Tibial artery (tissue), 4 donors: ENCODE measurements at regions not wholly inside any gene's neighbourhood (a gene's known extent, or its start where the extent isn't known, plus 50 kb on each side); places are given as distances from the start of the nearest gene placed in this dataset.
A peak's percentile ranks its signal among the peaks of the same experiment; 100 is the strongest.

Experiments
- DNase-seq, 2 donors: peaks; one replicate each; pipeline ENCODE4 v3.0.0-alpha.2; 2019
- H3K27ac ChIP-seq, 2 donors: fragments of 200-600 bp; sonication (generic) in 1 of 2; 1 replicate in 1 of 2; 2 replicates in 1 of 2; pipeline ENCODE4 v1.5.1; 2018 to 2019; ENCODE audit warnings: mild to moderate bottlenecking in 1 of 2
- H3K27me3 ChIP-seq, 2 donors: fragments of 200-600 bp; sonication (generic) in 1 of 2; one replicate each; pipeline versions ENCODE4 v1.5.1 to v1.6.0; 2016 to 2019
- H3K36me3 ChIP-seq, 3 donors: fragments of 200-600 bp; sonication (generic) in 2 of 3; one replicate each; pipeline ENCODE4 v1.5.1; 2016 to 2019; ENCODE audit warnings: mild to moderate bottlenecking in 2 of 3
- H3K4me1 ChIP-seq, 4 donors: fragments of 200-600 bp; sonication (generic) in 2 of 4; 1 replicate in 3 of 4; 2 replicates in 1 of 4; pipeline ENCODE4 v1.5.1; 2016 to 2019
- H3K4me3 ChIP-seq, 2 donors: fragments of 200-600 bp; sonication (generic) in 1 of 2; 1 replicate in 1 of 2; 2 replicates in 1 of 2; pipeline ENCODE4 v1.5.1; 2018 to 2019; ENCODE audit warnings: mild to moderate bottlenecking in 2 of 2
- H3K9me3 ChIP-seq, 3 donors: fragments of 200-600 bp; sonication (generic) in 1 of 3; one replicate each; pipeline ENCODE4 v1.5.1; 2016 to 2019
- intact Hi-C: fragments of 100-400 bp; cut with DNase I; formaldehyde crosslinking; loops from one replicate; pipeline ENCODE4 v1.15.0; 2023; ENCODE audit warnings: low total_unique reads
- TF ChIP-seq, protein P1 (sequence below), 2 experiments: fragments of 200-600 bp in 1 of 2; fragments of 450-650 bp in 1 of 2; IDR thresholded peaks; one replicate each; pipeline ENCODE4 v1.5.1; 2017 to 2019; ENCODE audit warnings: antibody characterized with exemption in 2 of 2, mild to moderate bottlenecking in 1 of 2, moderate library complexity in 1 of 2

DNA sequence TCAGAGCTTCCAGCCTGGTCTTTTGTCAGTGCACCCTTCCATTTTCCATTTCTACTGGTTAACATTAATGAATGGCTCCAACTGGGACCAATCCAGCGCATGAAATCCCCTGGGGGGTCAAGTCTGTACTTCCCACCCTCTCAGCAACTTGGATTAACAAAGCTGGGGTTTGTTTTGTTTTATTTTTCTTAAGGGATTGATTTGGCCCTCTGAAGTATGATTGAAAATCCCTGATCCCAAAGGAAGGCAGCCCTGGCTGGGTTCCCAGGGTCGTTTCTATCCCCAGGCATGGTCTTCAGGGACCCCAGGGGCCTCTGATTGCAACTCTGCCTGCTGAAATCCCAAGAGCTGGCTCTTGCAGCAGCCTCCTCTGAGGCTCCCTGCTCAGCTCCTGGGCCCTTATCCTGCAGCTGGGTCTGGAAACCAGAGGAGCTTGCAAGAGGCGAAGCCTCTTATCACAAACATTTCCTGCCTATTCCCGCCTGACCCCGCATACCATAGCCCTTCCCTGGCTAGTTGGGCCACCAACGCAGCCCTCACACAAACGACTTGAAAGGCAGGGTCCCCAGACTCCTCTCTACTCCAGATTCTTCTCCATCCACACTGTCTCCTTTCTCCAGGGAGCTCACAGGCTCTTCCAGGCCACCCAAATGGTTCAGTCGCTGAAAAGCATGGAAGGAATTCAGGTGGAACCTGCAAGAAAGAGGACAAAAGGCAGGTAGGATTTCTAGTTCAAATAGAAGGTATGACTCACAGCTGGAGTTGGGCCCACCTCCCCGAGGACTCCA, 109.7 kb upstream of the PKDCC start:
- TF ChIP-seq, protein P1, sequence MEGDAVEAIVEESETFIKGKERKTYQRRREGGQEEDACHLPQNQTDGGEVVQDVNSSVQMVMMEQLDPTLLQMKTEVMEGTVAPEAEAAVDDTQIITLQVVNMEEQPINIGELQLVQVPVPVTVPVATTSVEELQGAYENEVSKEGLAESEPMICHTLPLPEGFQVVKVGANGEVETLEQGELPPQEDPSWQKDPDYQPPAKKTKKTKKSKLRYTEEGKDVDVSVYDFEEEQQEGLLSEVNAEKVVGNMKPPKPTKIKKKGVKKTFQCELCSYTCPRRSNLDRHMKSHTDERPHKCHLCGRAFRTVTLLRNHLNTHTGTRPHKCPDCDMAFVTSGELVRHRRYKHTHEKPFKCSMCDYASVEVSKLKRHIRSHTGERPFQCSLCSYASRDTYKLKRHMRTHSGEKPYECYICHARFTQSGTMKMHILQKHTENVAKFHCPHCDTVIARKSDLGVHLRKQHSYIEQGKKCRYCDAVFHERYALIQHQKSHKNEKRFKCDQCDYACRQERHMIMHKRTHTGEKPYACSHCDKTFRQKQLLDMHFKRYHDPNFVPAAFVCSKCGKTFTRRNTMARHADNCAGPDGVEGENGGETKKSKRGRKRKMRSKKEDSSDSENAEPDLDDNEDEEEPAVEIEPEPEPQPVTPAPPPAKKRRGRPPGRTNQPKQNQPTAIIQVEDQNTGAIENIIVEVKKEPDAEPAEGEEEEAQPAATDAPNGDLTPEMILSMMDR (IDR thresholded peaks at IDR 0.05) = no peak
- Histone ChIP-seq H3K9me3 (no peaks in the 10 kb centered on the region), H3K36me3 (no peaks in the 10 kb centered on the region), H3K4me1 (peaks cover 0 to 56% (median 19%) of the 10 kb centered on the region in 4 donors), H3K27ac (peak overlapping the region in 1 of 2 donors; percentile 32), H3K4me3 (no peak overlapping the region), H3K27me3 (no peaks in the 10 kb centered on the region)
- DNase-seq = no peak
- intact Hi-C loops = no loop called here

DNA sequence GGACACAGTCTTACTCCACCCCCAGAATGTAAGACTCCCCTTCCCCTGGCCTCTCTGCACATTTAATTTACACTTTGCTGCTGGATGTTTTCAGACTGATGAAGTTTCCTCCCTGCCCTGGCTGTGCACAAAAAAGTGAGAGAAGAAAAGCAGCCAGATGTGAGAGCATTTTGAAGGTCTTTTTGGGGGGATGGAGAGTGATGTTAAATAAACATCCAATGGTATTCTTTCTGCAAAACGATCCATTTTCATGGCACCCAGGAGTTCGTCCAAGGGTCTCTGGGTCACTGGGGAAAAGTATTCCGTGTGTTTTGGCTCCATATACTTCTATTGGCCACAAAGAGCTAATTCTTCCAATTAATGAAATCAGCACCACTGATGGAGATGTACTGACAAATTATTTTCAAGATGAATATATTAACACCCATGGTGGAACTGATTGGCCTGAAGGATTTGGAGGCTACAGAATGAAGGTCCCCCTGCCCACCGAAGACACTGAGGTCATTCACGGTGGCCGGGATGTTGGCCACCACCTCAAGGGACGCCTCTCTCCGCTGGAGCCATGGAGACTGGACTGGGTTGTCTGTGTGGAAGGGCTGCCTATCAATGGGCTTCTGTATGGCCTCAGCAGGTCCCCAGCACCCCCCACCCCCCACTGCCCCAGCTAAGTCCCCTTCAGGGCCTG, 107.6 kb upstream of the PKDCC start:
- TF ChIP-seq, protein P1 (IDR thresholded peaks at IDR 0.05) = no peak
- Histone ChIP-seq H3K27me3 (no peaks in the 10 kb centered on the region), H3K4me1 (peaks cover 0 to 60% (median 11%) of the 10 kb centered on the region in 4 donors), H3K27ac (peak overlapping the region in 1 of 2 donors; percentile 52), H3K9me3 (no peaks in the 10 kb centered on the region), H3K36me3 (no peaks in the 10 kb centered on the region), H3K4me3 (no peak overlapping the region)
- intact Hi-C loops = no loop called here
- peak in 1 of 2 donors; percentile 10 for DNase-seq

DNA sequence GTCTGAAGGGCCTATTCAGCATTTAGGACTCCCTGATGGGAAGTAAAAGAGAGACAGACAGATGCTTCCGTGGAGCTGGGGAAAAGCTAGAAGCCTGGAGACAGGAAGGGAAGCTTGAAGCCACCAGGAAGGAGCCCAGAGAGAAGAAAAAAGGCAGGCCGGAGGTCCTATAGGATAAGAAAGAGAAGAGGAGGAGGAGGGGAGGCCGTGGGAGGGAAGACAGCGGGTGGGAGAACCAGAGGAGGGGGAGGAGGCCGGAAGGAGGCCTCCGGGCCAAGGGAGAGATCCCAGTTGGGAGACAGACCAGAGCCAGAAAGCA, 107.1 kb upstream of the PKDCC start:
- peak overlapping the region in 1 of 2 donors; percentile 52 for H3K27ac ChIP-seq
- intact Hi-C loops = no loop called here
- no peaks in the 10 kb centered on the region for H3K36me3 ChIP-seq
- H3K9me3 ChIP-seq = no peaks in the 10 kb centered on the region
- peak in 1 of 2 donors; percentile 59 for DNase-seq
- no peak overlapping the region for H3K4me3 ChIP-seq
- H3K27me3 ChIP-seq = no peaks in the 10 kb centered on the region
- peaks cover 0 to 65% (median 11%) of the 10 kb centered on the region in 4 donors for H3K4me1 ChIP-seq
- TF ChIP-seq, protein P1 (IDR thresholded peaks at IDR 0.05) = no peak

DNA sequence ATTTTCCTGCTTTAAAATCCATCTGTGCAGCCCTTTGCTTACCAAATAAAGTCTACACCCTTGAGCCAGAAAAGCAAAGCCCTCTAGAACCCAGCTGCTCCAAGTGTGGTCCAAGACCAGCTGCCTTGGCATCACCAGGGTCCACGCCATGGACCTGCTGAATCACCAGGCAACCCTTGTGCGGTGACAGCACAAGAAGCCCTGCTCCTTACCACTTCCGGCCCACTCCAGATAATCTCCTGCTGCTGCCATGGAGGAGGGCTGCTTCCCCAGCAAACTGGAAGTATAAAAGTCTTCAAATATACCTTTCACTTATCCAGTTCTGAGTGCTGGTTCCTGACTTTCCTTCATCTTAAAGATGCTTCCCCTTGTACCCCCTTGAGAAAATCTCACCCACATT, 106.0 kb upstream of the PKDCC start:
- Histone ChIP-seq H3K9me3 (no peaks in the 10 kb centered on the region), H3K4me1 (peaks cover 0 to 67% (median 12%) of the 10 kb centered on the region in 4 donors), H3K4me3 (no peak overlapping the region), H3K27me3 (no peaks in the 10 kb centered on the region), H3K27ac (peak overlapping the region in 1 of 2 donors; percentile 7), H3K36me3 (no peaks in the 10 kb centered on the region)
- intact Hi-C loops = no loop called here
- peak in 1 of 2 donors; percentile 65 for DNase-seq
- TF ChIP-seq, protein P1 (IDR thresholded peaks at IDR 0.05) = no peak

DNA sequence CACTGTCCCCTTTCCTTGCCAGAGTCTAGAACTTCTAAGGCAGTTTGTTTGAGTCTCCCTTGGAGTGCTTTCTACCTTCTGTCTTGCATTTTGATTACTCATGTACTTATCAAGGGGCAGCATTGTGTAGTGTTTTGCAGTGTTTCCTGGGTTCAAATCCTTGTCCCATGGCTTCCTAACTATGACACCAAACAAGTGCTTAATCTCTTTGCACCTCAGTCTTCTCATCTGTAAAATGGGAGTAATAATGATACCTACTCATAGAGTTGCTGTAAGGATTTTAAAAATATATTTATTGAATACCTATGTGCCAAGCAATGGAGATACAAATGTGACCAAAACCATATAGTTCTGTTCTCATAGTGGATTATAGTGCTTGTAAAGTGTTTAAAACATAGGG, 105.5 kb upstream of the PKDCC start:
- Histone ChIP-seq H3K36me3 (no peaks in the 10 kb centered on the region), H3K27ac (peak overlapping the region in 1 of 2 donors; percentile 7), H3K9me3 (no peaks in the 10 kb centered on the region), H3K27me3 (no peaks in the 10 kb centered on the region), H3K4me1 (peaks cover 0 to 67% (median 12%) of the 10 kb centered on the region in 4 donors), H3K4me3 (no peak overlapping the region)
- TF ChIP-seq, protein P1 (IDR thresholded peaks at IDR 0.05) = no peak
- intact Hi-C loops = no loop called here
- no peak for DNase-seq
